ENCODE measurements at regions not wholly inside any gene's neighbourhood (a gene's known extent, or its start where the extent isn't known, plus 50 kb on each side); places are given as distances from the start of the nearest gene placed in this dataset.

- DNase-seq, result no peak
Measured at GRCh38 chr4:163582703-163583102, 88.2 kb downstream of the TMA16 start.

- DNase-seq, result peak; percentile 68
Measured at GRCh38 chr4:163587867-163588266, 93.4 kb downstream of the TMA16 start.

- DNase-seq, result peak; percentile 73
Measured at GRCh38 chr4:163588532-163588931, 94.0 kb downstream of the TMA16 start.

- DNase-seq, result no peak
Measured at GRCh38 chr4:163590103-163590502, 95.6 kb downstream of the TMA16 start.

- DNase-seq, result no peak
Measured at GRCh38 chr4:163590619-163591264, 96.3 kb downstream of the TMA16 start.

- peak; percentile 39 for DNase-seq
Measured at GRCh38 chr4:163591614-163592020, 97.1 kb downstream of the TMA16 start.

GRCh38 chr4:163592212-163592611, 97.7 kb downstream of the TMA16 start:
- DNase-seq, result peak; percentile 87

GRCh38 chr4:163595580-163595979, 101.1 kb downstream of the TMA16 start:
- no peak for DNase-seq

- DNase-seq, result no peak
Measured at GRCh38 chr4:163598028-163598427, 103.5 kb downstream of the TMA16 start.

GRCh38 chr4:163598489-163598888, 104.0 kb downstream of the TMA16 start:
- no peak for DNase-seq

GRCh38 chr4:163600727-163601126, 106.2 kb downstream of the TMA16 start:
- DNase-seq, result no peak

GRCh38 chr4:163603257-163603656, 108.8 kb downstream of the TMA16 start:
- no peak for DNase-seq

GRCh38 chr4:163606896-163607691, 112.6 kb downstream of the TMA16 start:
- DNase-seq, result no peak

GRCh38 chr4:163609019-163609418, 114.5 kb downstream of the TMA16 start:
- no peak for DNase-seq

GRCh38 chr4:163610648-163611047, 116.2 kb downstream of the TMA16 start:
- DNase-seq, result no peak

GRCh38 chr4:163611182-163611581, 116.7 kb downstream of the TMA16 start:
- DNase-seq, result no peak

GRCh38 chr4:163611784-163612445, 117.4 kb downstream of the TMA16 start:
- DNase-seq, result no peak

- no peak for DNase-seq
Measured at GRCh38 chr4:163612762-163613161, 118.3 kb downstream of the TMA16 start.

- no peak for DNase-seq
Measured at GRCh38 chr4:163613383-163613782, 118.9 kb downstream of the TMA16 start.

- DNase-seq, result no peak
Measured at GRCh38 chr4:163614866-163615265, 120.4 kb downstream of the TMA16 start.

- DNase-seq, result no peak
Measured at GRCh38 chr4:163618845-163619244, 124.4 kb downstream of the TMA16 start.

GRCh38 chr4:163620738-163621137, 126.2 kb downstream of the TMA16 start:
- no peak for DNase-seq

GRCh38 chr4:163621821-163622220, 127.3 kb downstream of the TMA16 start:
- DNase-seq, result no peak

Data from NCI-H69 (cell line).